ENCODE measurements at regions not wholly inside any gene's neighbourhood (a gene's known extent, or its start where the extent isn't known, plus 50 kb on each side); places are given as distances from the start of the nearest gene placed in this dataset.
A peak's percentile ranks its signal among the peaks of the same experiment; 100 is the strongest.

- H3K27me3 Mint-ChIP-seq = peaks cover 6% of the 10 kb centered on the region
- ChIA-PET CTCF (no interaction called here), POLR2A (no interaction called here)
- DNase-seq = no peak
- no peak overlapping the region for H3K4me3 Mint-ChIP-seq
- no peaks in the 10 kb centered on the region for H3K9me3 Mint-ChIP-seq
- H3K27ac Mint-ChIP-seq = no peak overlapping the region
- no peaks in the 10 kb centered on the region for H3K36me3 Mint-ChIP-seq (ENCODE audit: low read depth)
- H3K4me1 Mint-ChIP-seq = no peaks in the 10 kb centered on the region
These were observed 69.1 kb upstream of the COMTD1 start for GRCh38 chr10:75304741-75305390.

GRCh38 chr10:75304313-75304712 lies 68.6 kb upstream of the COMTD1 start:
- Mint-ChIP-seq H3K36me3 (ENCODE audit: low read depth) (no peaks in the 10 kb centered on the region), H3K4me3 (no peak overlapping the region), H3K9me3 (no peaks in the 10 kb centered on the region), H3K27ac (no peak overlapping the region), H3K4me1 (no peaks in the 10 kb centered on the region), H3K27me3 (peaks cover 6% of the 10 kb centered on the region)
- POLR2A ChIA-PET = no interaction called here
- CTCF ChIA-PET = interaction anchor here (0.6 kb wide), 1 partner anchor 35 kb away, joined by 3 read pairs; no protein-coding TSS in a partner anchor
- DNase-seq = no peak

- DNase-seq = no peak
- POLR2A ChIA-PET = interaction anchor here (0.6 kb wide), 1 partner anchor 1144 kb away, joined by 3 read pairs; no protein-coding TSS in a partner anchor
- H3K9me3 Mint-ChIP-seq = no peaks in the 10 kb centered on the region
- no peaks in the 10 kb centered on the region for H3K4me1 Mint-ChIP-seq
- H3K27me3 Mint-ChIP-seq = peaks cover 3% of the 10 kb centered on the region
- H3K36me3 Mint-ChIP-seq (ENCODE audit: low read depth) = no peaks in the 10 kb centered on the region
- H3K4me3 Mint-ChIP-seq = no peak overlapping the region
- CTCF ChIA-PET = no interaction called here
- H3K27ac Mint-ChIP-seq = no peak overlapping the region
These were observed 67.5 kb upstream of the COMTD1 start for GRCh38 chr10:75303045-75303777.

GRCh38 chr10:75302029-75302428 lies 66.3 kb upstream of the COMTD1 start:
- peaks cover 2% of the 10 kb centered on the region for H3K27me3 Mint-ChIP-seq
- H3K36me3 Mint-ChIP-seq (ENCODE audit: low read depth) = no peaks in the 10 kb centered on the region
- no peak for DNase-seq
- H3K4me1 Mint-ChIP-seq = no peaks in the 10 kb centered on the region
- H3K27ac Mint-ChIP-seq = no peak overlapping the region
- H3K9me3 Mint-ChIP-seq = no peaks in the 10 kb centered on the region
- CTCF ChIA-PET = interaction anchor here (0.6 kb wide), 1 partner anchor 136 kb away, joined by 3 read pairs; no protein-coding TSS in a partner anchor
- H3K4me3 Mint-ChIP-seq = no peak overlapping the region
- POLR2A ChIA-PET = no interaction called here

GRCh38 chr10:75297021-75297599 lies 61.4 kb upstream of the COMTD1 start:
- Mint-ChIP-seq H3K9me3 (no peaks in the 10 kb centered on the region), H3K4me1 (peaks cover 5% of the 10 kb centered on the region), H3K4me3 (no peak overlapping the region), H3K27me3 (peaks cover 20% of the 10 kb centered on the region), H3K36me3 (ENCODE audit: low read depth) (no peaks in the 10 kb centered on the region), H3K27ac (no peak overlapping the region)
- DNase-seq = no peak
- POLR2A ChIA-PET = no interaction called here
- CTCF ChIA-PET = interaction anchor here (1.4 kb wide), 1 partner anchor 109 kb away, joined by 3 read pairs; no protein-coding TSS in a partner anchor

- POLR2A ChIA-PET = no interaction called here
- H3K4me3 Mint-ChIP-seq = no peak overlapping the region
- no peak overlapping the region for H3K27ac Mint-ChIP-seq
- CTCF ChIA-PET = no interaction called here
- peaks cover 5% of the 10 kb centered on the region for H3K4me1 Mint-ChIP-seq
- peaks cover 25% of the 10 kb centered on the region for H3K27me3 Mint-ChIP-seq
- no peak for DNase-seq
- H3K9me3 Mint-ChIP-seq = no peaks in the 10 kb centered on the region
- no peaks in the 10 kb centered on the region for H3K36me3 Mint-ChIP-seq (ENCODE audit: low read depth)
These were observed 60.2 kb upstream of the COMTD1 start for GRCh38 chr10:75295868-75296441.

- H3K9me3 Mint-ChIP-seq = no peaks in the 10 kb centered on the region
- peak; percentile 60 for DNase-seq
- CTCF ChIA-PET = no interaction called here
- H3K27me3 Mint-ChIP-seq = peaks cover 32% of the 10 kb centered on the region
- no peaks in the 10 kb centered on the region for H3K36me3 Mint-ChIP-seq (ENCODE audit: low read depth)
- H3K4me1 Mint-ChIP-seq = peaks cover 5% of the 10 kb centered on the region
- peak overlapping the region; percentile 58 for H3K4me3 Mint-ChIP-seq
- H3K27ac Mint-ChIP-seq = no peak overlapping the region
- POLR2A ChIA-PET = no interaction called here
These were observed 59.3 kb upstream of the COMTD1 start for GRCh38 chr10:75294866-75295701.

- Mint-ChIP-seq H3K4me3 (peak overlapping the region; percentile 58), H3K4me1 (peaks cover 5% of the 10 kb centered on the region), H3K27ac (no peak overlapping the region), H3K27me3 (peaks cover 36% of the 10 kb centered on the region), H3K9me3 (no peaks in the 10 kb centered on the region), H3K36me3 (ENCODE audit: low read depth) (no peaks in the 10 kb centered on the region)
- ChIA-PET POLR2A (no interaction called here), CTCF (no interaction called here)
- no peak for DNase-seq
These were observed 58.7 kb upstream of the COMTD1 start for GRCh38 chr10:75294518-75294865.

- no peak for DNase-seq
- ChIA-PET CTCF (no interaction called here), POLR2A (no interaction called here)
- no peaks in the 10 kb centered on the region for H3K36me3 Mint-ChIP-seq (ENCODE audit: low read depth)
- H3K4me3 Mint-ChIP-seq = no peak overlapping the region
- H3K27ac Mint-ChIP-seq = no peak overlapping the region
- H3K4me1 Mint-ChIP-seq = peaks cover 5% of the 10 kb centered on the region
- H3K27me3 Mint-ChIP-seq = peaks cover 36% of the 10 kb centered on the region
- H3K9me3 Mint-ChIP-seq = no peaks in the 10 kb centered on the region
These were observed 58.3 kb upstream of the COMTD1 start for GRCh38 chr10:75294031-75294437.

GRCh38 chr10:75293446-75293820 lies 57.7 kb upstream of the COMTD1 start:
- no peak overlapping the region for H3K27ac Mint-ChIP-seq
- H3K27me3 Mint-ChIP-seq = peaks cover 36% of the 10 kb centered on the region
- ChIA-PET CTCF (no interaction called here), POLR2A (no interaction called here)
- no peak for DNase-seq
- H3K36me3 Mint-ChIP-seq (ENCODE audit: low read depth) = no peaks in the 10 kb centered on the region
- H3K4me3 Mint-ChIP-seq = no peak overlapping the region
- H3K9me3 Mint-ChIP-seq = no peaks in the 10 kb centered on the region
- peaks cover 5% of the 10 kb centered on the region for H3K4me1 Mint-ChIP-seq

GRCh38 chr10:75292794-75293445 lies 57.2 kb upstream of the COMTD1 start:
- ChIA-PET CTCF (no interaction called here), POLR2A (no interaction called here)
- Mint-ChIP-seq H3K27ac (no peak overlapping the region), H3K27me3 (peaks cover 36% of the 10 kb centered on the region), H3K4me3 (no peak overlapping the region), H3K36me3 (ENCODE audit: low read depth) (no peaks in the 10 kb centered on the region), H3K4me1 (peaks cover 5% of the 10 kb centered on the region), H3K9me3 (no peaks in the 10 kb centered on the region)
- DNase-seq = no peak

GRCh38 chr10:75291805-75292204 lies 56.0 kb upstream of the COMTD1 start:
- H3K4me1 Mint-ChIP-seq = peaks cover 5% of the 10 kb centered on the region
- POLR2A ChIA-PET = no interaction called here
- CTCF ChIA-PET = no interaction called here
- no peak for DNase-seq
- H3K4me3 Mint-ChIP-seq = no peak overlapping the region
- H3K9me3 Mint-ChIP-seq = no peaks in the 10 kb centered on the region
- H3K27me3 Mint-ChIP-seq = peaks cover 36% of the 10 kb centered on the region
- H3K36me3 Mint-ChIP-seq (ENCODE audit: low read depth) = no peaks in the 10 kb centered on the region
- no peak overlapping the region for H3K27ac Mint-ChIP-seq
